ENCODE measurements at regions not wholly inside any gene's neighbourhood (a gene's known extent, or its start where the extent isn't known, plus 50 kb on each side); places are given as distances from the start of the nearest gene placed in this dataset.
"Not testable (repeated sequence)": the region's sequence is repeated elsewhere in the genome, so short reads cannot be mapped to it uniquely, and the experiment has no call there.

DNA sequence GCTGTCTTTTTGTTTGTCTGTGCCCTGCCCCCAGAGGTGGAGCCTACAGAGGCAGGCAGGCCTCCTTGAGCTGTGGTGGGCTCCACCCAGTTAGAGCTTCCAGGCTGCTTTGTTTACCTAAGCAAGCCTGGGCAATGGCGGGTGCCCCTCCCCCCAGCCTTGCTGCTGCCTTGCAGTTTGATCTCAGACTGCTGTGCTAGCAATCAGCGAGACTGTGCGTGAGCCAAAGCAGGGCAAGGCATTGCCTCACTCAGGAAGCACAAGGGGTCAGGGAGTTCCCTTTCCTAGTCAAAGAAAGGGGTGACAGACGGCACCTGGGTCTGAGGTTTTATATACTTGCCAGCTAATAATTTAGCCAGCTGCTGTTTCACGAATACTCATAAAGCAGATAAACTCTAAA lies 852.0 kb upstream of the SLITRK6 start:
- not testable (repeated sequence) for TF ChIP-seq POLR2A (IDR thresholded peaks at IDR 0.05; ENCODE audit: low read depth, low read length)
- TF ChIP-seq, protein P1, sequence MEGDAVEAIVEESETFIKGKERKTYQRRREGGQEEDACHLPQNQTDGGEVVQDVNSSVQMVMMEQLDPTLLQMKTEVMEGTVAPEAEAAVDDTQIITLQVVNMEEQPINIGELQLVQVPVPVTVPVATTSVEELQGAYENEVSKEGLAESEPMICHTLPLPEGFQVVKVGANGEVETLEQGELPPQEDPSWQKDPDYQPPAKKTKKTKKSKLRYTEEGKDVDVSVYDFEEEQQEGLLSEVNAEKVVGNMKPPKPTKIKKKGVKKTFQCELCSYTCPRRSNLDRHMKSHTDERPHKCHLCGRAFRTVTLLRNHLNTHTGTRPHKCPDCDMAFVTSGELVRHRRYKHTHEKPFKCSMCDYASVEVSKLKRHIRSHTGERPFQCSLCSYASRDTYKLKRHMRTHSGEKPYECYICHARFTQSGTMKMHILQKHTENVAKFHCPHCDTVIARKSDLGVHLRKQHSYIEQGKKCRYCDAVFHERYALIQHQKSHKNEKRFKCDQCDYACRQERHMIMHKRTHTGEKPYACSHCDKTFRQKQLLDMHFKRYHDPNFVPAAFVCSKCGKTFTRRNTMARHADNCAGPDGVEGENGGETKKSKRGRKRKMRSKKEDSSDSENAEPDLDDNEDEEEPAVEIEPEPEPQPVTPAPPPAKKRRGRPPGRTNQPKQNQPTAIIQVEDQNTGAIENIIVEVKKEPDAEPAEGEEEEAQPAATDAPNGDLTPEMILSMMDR (IDR thresholded peaks at IDR 0.05; ENCODE audit: extremely low read depth in 1 of 2, insufficient read depth in 1 of 2, low read depth in 1 of 2, low read length in 2 of 2), result not testable (repeated sequence)
